ENCODE measurements at regions not wholly inside any gene's neighbourhood (a gene's known extent, or its start where the extent isn't known, plus 50 kb on each side); places are given as distances from the start of the nearest gene placed in this dataset.

GRCh38 chr4:187715466-187715865 lies 280.1 kb upstream of the ZFP42 start:
- intact Hi-C loops (cut with DNase I; ENCODE audit: low total_unique reads) (no loop called here), in situ Hi-C loops (cut with MboI; ENCODE audit: low pct_ligation_motif_present in 1 of 4, low pct_unique_long_range_greater_than_20kb in 1 of 4, low sequenced_read_pairs in 3 of 4) (no loop called here)
- Histone ChIP-seq H3K27ac (no peak overlapping the region), H3K4me3 (no peak overlapping the region), H3K36me3 (no peaks in the 10 kb centered on the region), H3K27me3 (no peaks in the 10 kb centered on the region), H3K9me3 (no peaks in the 10 kb centered on the region), H3K4me1 (no peaks in the 10 kb centered on the region)
- no peak for TF ChIP-seq CTCF (IDR thresholded peaks at IDR 0.05)
- no peak for TF ChIP-seq POLR2A (IDR thresholded peaks at IDR 0.05)
- no peak for TF ChIP-seq POLR2AphosphoS5 (IDR thresholded peaks at IDR 0.05)
- no peak for TF ChIP-seq EP300 (IDR thresholded peaks at IDR 0.05; ENCODE audit: low read depth)
- no peak for DNase-seq

- in situ Hi-C loops (cut with MboI; ENCODE audit: low pct_ligation_motif_present in 1 of 4, low pct_unique_long_range_greater_than_20kb in 1 of 4, low sequenced_read_pairs in 3 of 4), result no loop called here
- TF ChIP-seq CTCF (IDR thresholded peaks at IDR 0.05) (no peak), POLR2AphosphoS5 (IDR thresholded peaks at IDR 0.05) (no peak), EP300 (IDR thresholded peaks at IDR 0.05; ENCODE audit: low read depth) (no peak), POLR2A (IDR thresholded peaks at IDR 0.05) (no peak)
- no peak for DNase-seq
- H3K4me3 ChIP-seq, result no peak overlapping the region
- WGBS, 2 donors (ENCODE audit: low coverage in 1 of 2), result 66 to 79% methylated on average over 4 to 5 of the region's 5 CpGs
- H3K4me1 ChIP-seq, result no peaks in the 10 kb centered on the region
- no peak overlapping the region for H3K27ac ChIP-seq
- H3K36me3 ChIP-seq, result no peaks in the 10 kb centered on the region
- no peaks in the 10 kb centered on the region for H3K9me3 ChIP-seq
- intact Hi-C loops (cut with DNase I; ENCODE audit: low total_unique reads), result no loop called here
- H3K27me3 ChIP-seq, result no peaks in the 10 kb centered on the region
Observed at GRCh38 chr4:187724456-187724855, 271.1 kb upstream of the ZFP42 start.

- no peaks in the 10 kb centered on the region for H3K36me3 ChIP-seq
- DNase-seq, result no peak
- H3K4me3 ChIP-seq, result no peak overlapping the region
- H3K27ac ChIP-seq, result no peak overlapping the region
- no peaks in the 10 kb centered on the region for H3K4me1 ChIP-seq
- in situ Hi-C loops (cut with MboI; ENCODE audit: low pct_ligation_motif_present in 1 of 4, low pct_unique_long_range_greater_than_20kb in 1 of 4, low sequenced_read_pairs in 3 of 4) (no loop called here), intact Hi-C loops (cut with DNase I; ENCODE audit: low total_unique reads) (no loop called here)
- TF ChIP-seq POLR2A (IDR thresholded peaks at IDR 0.05) (no peak), CTCF (IDR thresholded peaks at IDR 0.05) (no peak), EP300 (IDR thresholded peaks at IDR 0.05; ENCODE audit: low read depth) (no peak), POLR2AphosphoS5 (IDR thresholded peaks at IDR 0.05) (no peak)
- no peaks in the 10 kb centered on the region for H3K9me3 ChIP-seq
- no peaks in the 10 kb centered on the region for H3K27me3 ChIP-seq
- 75 to 78% methylated on average over 4 to 6 of the region's 6 CpGs for WGBS, 2 donors (ENCODE audit: low coverage in 1 of 2)
Observed at GRCh38 chr4:187726485-187726884, 269.1 kb upstream of the ZFP42 start.

GRCh38 chr4:187732524-187732923 lies 263.0 kb upstream of the ZFP42 start:
- DNase-seq, result no peak
- Histone ChIP-seq H3K4me1 (no peaks in the 10 kb centered on the region), H3K27ac (no peak overlapping the region), H3K27me3 (no peaks in the 10 kb centered on the region), H3K36me3 (no peaks in the 10 kb centered on the region), H3K9me3 (no peaks in the 10 kb centered on the region), H3K4me3 (no peak overlapping the region)
- WGBS, 2 donors (ENCODE audit: low coverage in 1 of 2), result 67 to 78% methylated on average over 3 of the region's 3 CpGs
- in situ Hi-C loops (cut with MboI; ENCODE audit: low pct_ligation_motif_present in 1 of 4, low pct_unique_long_range_greater_than_20kb in 1 of 4, low sequenced_read_pairs in 3 of 4), result no loop called here
- intact Hi-C loops (cut with DNase I; ENCODE audit: low total_unique reads), result no loop called here
- TF ChIP-seq POLR2AphosphoS5 (IDR thresholded peaks at IDR 0.05) (no peak), POLR2A (IDR thresholded peaks at IDR 0.05) (no peak), EP300 (IDR thresholded peaks at IDR 0.05; ENCODE audit: low read depth) (no peak), CTCF (IDR thresholded peaks at IDR 0.05) (no peak)

Data from transverse colon (tissue), 4 donors.